ENCODE measurements at regions not wholly inside any gene's neighbourhood (a gene's known extent, or its start where the extent isn't known, plus 50 kb on each side); places are given as distances from the start of the nearest gene placed in this dataset.

DNA sequence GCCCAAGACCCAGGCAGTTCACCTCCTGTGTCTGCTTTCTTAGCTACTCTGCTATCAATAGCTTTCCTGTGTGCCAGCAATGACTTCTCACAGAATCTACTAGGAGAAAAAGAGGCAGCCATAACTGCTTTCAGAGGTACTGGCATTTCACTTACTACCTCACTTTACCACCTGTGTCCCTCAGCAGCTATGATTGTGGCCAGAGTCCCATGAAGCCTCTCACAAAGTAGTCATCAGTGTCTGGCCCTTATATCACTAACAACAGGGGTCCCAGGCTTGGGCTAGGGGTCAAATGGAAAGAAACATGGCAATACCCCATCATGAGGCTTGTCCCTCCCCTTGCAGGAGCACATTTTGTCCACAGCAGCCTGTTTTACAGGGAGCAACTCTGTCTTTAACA, 62.7 kb upstream of the EPS8L3 start:
- no peak for TF ChIP-seq TAF1 (conservative IDR thresholded peaks at IDR 0.05)
- no peak for TF ChIP-seq NR2F2 (IDR thresholded peaks at IDR 0.05)
- TF ChIP-seq, protein P1, sequence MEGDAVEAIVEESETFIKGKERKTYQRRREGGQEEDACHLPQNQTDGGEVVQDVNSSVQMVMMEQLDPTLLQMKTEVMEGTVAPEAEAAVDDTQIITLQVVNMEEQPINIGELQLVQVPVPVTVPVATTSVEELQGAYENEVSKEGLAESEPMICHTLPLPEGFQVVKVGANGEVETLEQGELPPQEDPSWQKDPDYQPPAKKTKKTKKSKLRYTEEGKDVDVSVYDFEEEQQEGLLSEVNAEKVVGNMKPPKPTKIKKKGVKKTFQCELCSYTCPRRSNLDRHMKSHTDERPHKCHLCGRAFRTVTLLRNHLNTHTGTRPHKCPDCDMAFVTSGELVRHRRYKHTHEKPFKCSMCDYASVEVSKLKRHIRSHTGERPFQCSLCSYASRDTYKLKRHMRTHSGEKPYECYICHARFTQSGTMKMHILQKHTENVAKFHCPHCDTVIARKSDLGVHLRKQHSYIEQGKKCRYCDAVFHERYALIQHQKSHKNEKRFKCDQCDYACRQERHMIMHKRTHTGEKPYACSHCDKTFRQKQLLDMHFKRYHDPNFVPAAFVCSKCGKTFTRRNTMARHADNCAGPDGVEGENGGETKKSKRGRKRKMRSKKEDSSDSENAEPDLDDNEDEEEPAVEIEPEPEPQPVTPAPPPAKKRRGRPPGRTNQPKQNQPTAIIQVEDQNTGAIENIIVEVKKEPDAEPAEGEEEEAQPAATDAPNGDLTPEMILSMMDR (IDR thresholded peaks at IDR 0.05; ENCODE audit: low read depth, low read length, missing input control) = no peak
- TF ChIP-seq, protein P2, sequence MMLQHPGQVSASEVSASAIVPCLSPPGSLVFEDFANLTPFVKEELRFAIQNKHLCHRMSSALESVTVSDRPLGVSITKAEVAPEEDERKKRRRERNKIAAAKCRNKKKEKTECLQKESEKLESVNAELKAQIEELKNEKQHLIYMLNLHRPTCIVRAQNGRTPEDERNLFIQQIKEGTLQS (IDR thresholded peaks at IDR 0.05) = no peak
- TF ChIP-seq, protein P3, sequence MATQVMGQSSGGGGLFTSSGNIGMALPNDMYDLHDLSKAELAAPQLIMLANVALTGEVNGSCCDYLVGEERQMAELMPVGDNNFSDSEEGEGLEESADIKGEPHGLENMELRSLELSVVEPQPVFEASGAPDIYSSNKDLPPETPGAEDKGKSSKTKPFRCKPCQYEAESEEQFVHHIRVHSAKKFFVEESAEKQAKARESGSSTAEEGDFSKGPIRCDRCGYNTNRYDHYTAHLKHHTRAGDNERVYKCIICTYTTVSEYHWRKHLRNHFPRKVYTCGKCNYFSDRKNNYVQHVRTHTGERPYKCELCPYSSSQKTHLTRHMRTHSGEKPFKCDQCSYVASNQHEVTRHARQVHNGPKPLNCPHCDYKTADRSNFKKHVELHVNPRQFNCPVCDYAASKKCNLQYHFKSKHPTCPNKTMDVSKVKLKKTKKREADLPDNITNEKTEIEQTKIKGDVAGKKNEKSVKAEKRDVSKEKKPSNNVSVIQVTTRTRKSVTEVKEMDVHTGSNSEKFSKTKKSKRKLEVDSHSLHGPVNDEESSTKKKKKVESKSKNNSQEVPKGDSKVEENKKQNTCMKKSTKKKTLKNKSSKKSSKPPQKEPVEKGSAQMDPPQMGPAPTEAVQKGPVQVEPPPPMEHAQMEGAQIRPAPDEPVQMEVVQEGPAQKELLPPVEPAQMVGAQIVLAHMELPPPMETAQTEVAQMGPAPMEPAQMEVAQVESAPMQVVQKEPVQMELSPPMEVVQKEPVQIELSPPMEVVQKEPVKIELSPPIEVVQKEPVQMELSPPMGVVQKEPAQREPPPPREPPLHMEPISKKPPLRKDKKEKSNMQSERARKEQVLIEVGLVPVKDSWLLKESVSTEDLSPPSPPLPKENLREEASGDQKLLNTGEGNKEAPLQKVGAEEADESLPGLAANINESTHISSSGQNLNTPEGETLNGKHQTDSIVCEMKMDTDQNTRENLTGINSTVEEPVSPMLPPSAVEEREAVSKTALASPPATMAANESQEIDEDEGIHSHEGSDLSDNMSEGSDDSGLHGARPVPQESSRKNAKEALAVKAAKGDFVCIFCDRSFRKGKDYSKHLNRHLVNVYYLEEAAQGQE (IDR thresholded peaks at IDR 0.05) = no peak
- no peak for TF ChIP-seq FOXA1 (IDR thresholded peaks at IDR 0.05)

Data from liver (tissue), 3 donors.